H9 (cell line): ENCODE measurements at regions not wholly inside any gene's neighbourhood (a gene's known extent, or its start where the extent isn't known, plus 50 kb on each side); places are given as distances from the start of the nearest gene placed in this dataset.
A peak's percentile ranks its signal among the peaks of the same experiment; 100 is the strongest.

Source experiments
- DNase-seq: peaks from one replicate; pipeline ENCODE4 v3.0.0-alpha.2; 2017
- H2AFZ ChIP-seq: one replicate; pipeline ENCODE4 v1.6.1; 2013; ENCODE audit warnings: mild to moderate bottlenecking, low read length, control low read depth, moderate library complexity
- H2AK5ac ChIP-seq: 2 replicates; pipeline ENCODE4 v1.6.1; 2013; ENCODE audit warnings: low read length, control low read depth, mixed read lengths; ENCODE audit not compliant: insufficient read length
- H2BK120ac ChIP-seq: one replicate; pipeline ENCODE4 v1.6.1; 2013; ENCODE audit warnings: low read depth, mild to moderate bottlenecking, low read length, control low read depth, inconsistent platforms; ENCODE audit not compliant: poor library complexity, severe bottlenecking
- H2BK12ac ChIP-seq: 2 replicates; pipeline ENCODE4 v1.6.1; 2013; ENCODE audit warnings: low read length, control low read depth, mixed read lengths, low read depth; ENCODE audit not compliant: insufficient read length
- H2BK15ac ChIP-seq: 2 replicates; pipeline ENCODE4 v1.6.1; 2013; ENCODE audit warnings: low read depth, low read length, control low read depth
- H2BK20ac ChIP-seq: one replicate; pipeline ENCODE4 v1.6.1; 2013; ENCODE audit warnings: low read depth, mild to moderate bottlenecking, low read length, control low read depth, inconsistent platforms; ENCODE audit not compliant: poor library complexity, severe bottlenecking
- H2BK5ac ChIP-seq: 2 replicates; pipeline ENCODE4 v1.6.1; 2013; ENCODE audit warnings: low read length, control low read depth, mixed read lengths; ENCODE audit not compliant: insufficient read length
- H3K14ac ChIP-seq: 2 replicates; pipeline ENCODE4 v1.6.1; 2013; ENCODE audit warnings: low read length, control low read depth; ENCODE audit not compliant: insufficient read depth
- H3K18ac ChIP-seq: 2 replicates; pipeline ENCODE4 v1.6.1; 2013; ENCODE audit warnings: low read depth, mild to moderate bottlenecking, mixed read lengths, low read length, control low read depth; ENCODE audit not compliant: insufficient read length
- H3K23ac ChIP-seq: 2 replicates; pipeline ENCODE4 v1.6.1; 2013; ENCODE audit warnings: low read length, control low read depth, mixed read lengths, low read depth; ENCODE audit not compliant: insufficient read length
- H3K23me2 ChIP-seq: 2 replicates; pipeline ENCODE4 v1.6.1; 2013; ENCODE audit warnings: low read depth, mild to moderate bottlenecking, mixed read lengths, low read length, control low read depth; ENCODE audit not compliant: insufficient read length, poor library complexity, severe bottlenecking
- H3K27ac ChIP-seq: 2 replicates; pipeline ENCODE4 v1.5.1; 2013; ENCODE audit warnings: low read length, control low read depth, mixed read lengths, low read depth; ENCODE audit not compliant: insufficient read length
- H3K27me3 ChIP-seq: 2 replicates; pipeline ENCODE4 v1.6.1; 2013; ENCODE audit warnings: low read length, control low read depth, inconsistent platforms; ENCODE audit not compliant: insufficient read depth
- H3K4ac ChIP-seq: 2 replicates; pipeline ENCODE4 v1.6.1; 2013; ENCODE audit warnings: low read depth, mild to moderate bottlenecking, control low read depth, inconsistent platforms, low read length, moderate library complexity
- H3K4me1 ChIP-seq: 2 replicates; pipeline ENCODE4 v1.6.1; 2013; ENCODE audit warnings: low read length, control low read depth, inconsistent platforms; ENCODE audit not compliant: insufficient read depth
- H3K4me2 ChIP-seq: 2 replicates; pipeline ENCODE4 v1.6.1; 2013; ENCODE audit warnings: low read length, control low read depth, mixed read lengths; ENCODE audit not compliant: insufficient read length, insufficient read depth
- H3K56ac ChIP-seq: 2 replicates; pipeline ENCODE4 v1.6.1; 2013; ENCODE audit warnings: low read depth, mild to moderate bottlenecking, mixed read lengths, low read length, control low read depth; ENCODE audit not compliant: insufficient read length
- H3K79me1 ChIP-seq: 2 replicates; pipeline ENCODE4 v1.6.1; 2013; ENCODE audit warnings: low read depth, mild to moderate bottlenecking, moderate library complexity, low read length, control low read depth, inconsistent platforms; ENCODE audit not compliant: insufficient read depth, poor library complexity, severe bottlenecking
- H3K79me2 ChIP-seq: 2 replicates; pipeline ENCODE4 v1.6.1; 2013; ENCODE audit warnings: low read length, control low read depth, inconsistent platforms; ENCODE audit not compliant: insufficient read depth
- H3K9ac ChIP-seq: 2 replicates; pipeline ENCODE4 v1.6.1; 2013; ENCODE audit warnings: low read length, control low read depth, mixed read lengths; ENCODE audit not compliant: insufficient read length; ENCODE audit errors: extremely low read depth
- H3K9me3 ChIP-seq: one replicate; pipeline ENCODE4 v1.6.1; 2013; ENCODE audit warnings: low read depth, low read length, inconsistent platforms; ENCODE audit not compliant: control insufficient read depth
- H3T11ph ChIP-seq: one replicate; pipeline ENCODE4 v1.6.1; 2013; ENCODE audit warnings: mild to moderate bottlenecking, low read length, control low read depth, inconsistent platforms
- H4K20me1 ChIP-seq: one replicate; pipeline ENCODE4 v1.6.1; 2013; ENCODE audit not compliant: control insufficient read depth, insufficient read length, insufficient read depth
- H4K5ac ChIP-seq: 2 replicates; pipeline ENCODE4 v1.6.1; 2013; ENCODE audit warnings: low read depth, mild to moderate bottlenecking, mixed read lengths, low read length, control low read depth; ENCODE audit not compliant: insufficient read length
- H4K8ac ChIP-seq: replicated peaks from 2 replicates; pipeline ENCODE4 v1.6.1; 2013; ENCODE audit warnings: low read length, control low read depth, mixed read lengths, low read depth; ENCODE audit not compliant: insufficient read length
- H4K91ac ChIP-seq: 2 replicates; pipeline ENCODE4 v1.6.1; 2013; ENCODE audit warnings: low read depth, mild to moderate bottlenecking, moderate library complexity, mixed read lengths, low read length, control low read depth; ENCODE audit not compliant: insufficient read length
- H3K27ac Mint-ChIP-seq, 3 experiments: 2 replicates in 2 of 3; 3 replicates in 1 of 3; pipeline ENCODE4 v1.8.0; 2020 to 2021; ENCODE audit warnings: mixed read lengths in 3 of 3, mild to moderate bottlenecking in 1 of 3, moderate library complexity in 1 of 3
- H3K27me3 Mint-ChIP-seq: 2 replicates; pipeline ENCODE4 v1.8.0; 2021; ENCODE audit warnings: low read depth, mild to moderate bottlenecking, moderate library complexity, mixed read lengths
- H3K36me3 Mint-ChIP-seq, 3 experiments: 2 replicates in 2 of 3; 3 replicates in 1 of 3; pipeline ENCODE4 v1.8.0; 2020 to 2021; ENCODE audit warnings: low read depth in 3 of 3, mixed read lengths in 3 of 3; ENCODE audit not compliant: insufficient read depth in 1 of 3
- H3K4me1 Mint-ChIP-seq, 2 experiments: 2 replicates each; pipeline ENCODE4 v1.8.0; 2020; ENCODE audit warnings: mixed read lengths in 2 of 2
- H3K4me3 Mint-ChIP-seq, 2 experiments: 2 replicates in 1 of 2; 3 replicates in 1 of 2; pipeline ENCODE4 v1.8.0; 2020 to 2021; ENCODE audit warnings: mild to moderate bottlenecking in 2 of 2, mixed read lengths in 2 of 2, moderate library complexity in 1 of 2
- H3K9me3 Mint-ChIP-seq, 2 experiments: 2 replicates in 1 of 2; 3 replicates in 1 of 2; pipeline ENCODE4 v1.8.0; 2020; ENCODE audit warnings: mild to moderate bottlenecking in 2 of 2, mixed read lengths in 2 of 2, moderate library complexity in 1 of 2
- WGBS: extraction: QIAGEN DNeasy Blood & Tissue Kit; methylation state at CpG from one replicate; pipeline ENCODE4 v1.1.7; 2013; ENCODE audit warnings: missing lambda C conversion rate, low lambda C conversion rate, mixed read lengths; ENCODE audit not compliant: insufficient read length; ENCODE audit errors: extremely low coverage; 5-methylcytosine and 5-hydroxymethylcytosine counted together
- TF ChIP-seq, protein P1 (sequence below): fragments of 200-600 bp; sonication (generic); conservative IDR thresholded peaks from 3 replicates; pipeline ENCODE4 v1.8.0; 2021; ENCODE audit warnings: antibody characterized with exemption, mild to moderate bottlenecking

GRCh38 chr6:139659711-139660110 lies 285.3 kb upstream of the CITED2 start:
- H3T11ph ChIP-seq: no peak overlapping the region
- no peak for DNase-seq
- H2BK20ac ChIP-seq: no peak overlapping the region
- no peaks in the 10 kb centered on the region for H3K27me3 ChIP-seq
- no CpG with 5 or more reads among the region's 2 CpGs for WGBS
- no peaks in the 10 kb centered on the region for H3K79me1 ChIP-seq
- H3K9me3 Mint-ChIP-seq: peaks cover 10 to 11% of the 10 kb centered on the region in 2 experiments
- no peak overlapping the region for H3K56ac ChIP-seq
- no peak overlapping the region for H4K5ac ChIP-seq
- no peak overlapping the region for H2BK5ac ChIP-seq
- H3K36me3 Mint-ChIP-seq: peaks cover 0 to 21% (median 5%) of the 10 kb centered on the region in 3 experiments; a peak in 4 of 7 replicates
- TF ChIP-seq, protein P1, sequence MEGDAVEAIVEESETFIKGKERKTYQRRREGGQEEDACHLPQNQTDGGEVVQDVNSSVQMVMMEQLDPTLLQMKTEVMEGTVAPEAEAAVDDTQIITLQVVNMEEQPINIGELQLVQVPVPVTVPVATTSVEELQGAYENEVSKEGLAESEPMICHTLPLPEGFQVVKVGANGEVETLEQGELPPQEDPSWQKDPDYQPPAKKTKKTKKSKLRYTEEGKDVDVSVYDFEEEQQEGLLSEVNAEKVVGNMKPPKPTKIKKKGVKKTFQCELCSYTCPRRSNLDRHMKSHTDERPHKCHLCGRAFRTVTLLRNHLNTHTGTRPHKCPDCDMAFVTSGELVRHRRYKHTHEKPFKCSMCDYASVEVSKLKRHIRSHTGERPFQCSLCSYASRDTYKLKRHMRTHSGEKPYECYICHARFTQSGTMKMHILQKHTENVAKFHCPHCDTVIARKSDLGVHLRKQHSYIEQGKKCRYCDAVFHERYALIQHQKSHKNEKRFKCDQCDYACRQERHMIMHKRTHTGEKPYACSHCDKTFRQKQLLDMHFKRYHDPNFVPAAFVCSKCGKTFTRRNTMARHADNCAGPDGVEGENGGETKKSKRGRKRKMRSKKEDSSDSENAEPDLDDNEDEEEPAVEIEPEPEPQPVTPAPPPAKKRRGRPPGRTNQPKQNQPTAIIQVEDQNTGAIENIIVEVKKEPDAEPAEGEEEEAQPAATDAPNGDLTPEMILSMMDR: no peak
- no peak overlapping the region for H3K9ac ChIP-seq
- no peak overlapping the region for H2AK5ac ChIP-seq
- H3K4me1 Mint-ChIP-seq: peaks cover 18 to 25% of the 10 kb centered on the region in 2 experiments
- H4K91ac ChIP-seq: no peak overlapping the region
- H3K4me3 Mint-ChIP-seq: no peak overlapping the region
- H3K27ac Mint-ChIP-seq: 0 out of 7 replicates have a peak overlapping the region, but pooled peaks of 1 of the 3 experiments have one; percentile 5
- no peaks in the 10 kb centered on the region for H3K27me3 Mint-ChIP-seq
- H4K20me1 ChIP-seq: no peaks in the 10 kb centered on the region
- no peak overlapping the region for H4K8ac ChIP-seq
- H2BK120ac ChIP-seq: no peak overlapping the region
- no peaks in the 10 kb centered on the region for H3K9me3 ChIP-seq
- no peak overlapping the region for H2BK15ac ChIP-seq
- H3K23ac ChIP-seq: no peak overlapping the region
- no peak overlapping the region for H3K14ac ChIP-seq
- no peak overlapping the region for H3K4ac ChIP-seq
- no peak overlapping the region for H2AFZ ChIP-seq
- no peaks in the 10 kb centered on the region for H3K23me2 ChIP-seq
- no peak overlapping the region for H3K18ac ChIP-seq
- H3K27ac ChIP-seq: no peak overlapping the region
- no peaks in the 10 kb centered on the region for H3K79me2 ChIP-seq
- H2BK12ac ChIP-seq: no peak overlapping the region
- H3K4me1 ChIP-seq: peaks cover 3% of the 10 kb centered on the region; the same call in 1 of the 2 replicates
- no peak overlapping the region for H3K4me2 ChIP-seq
